Dermis microvascular lymphatic vessel endothelial cell (primary cell): ENCODE measurements at regions not wholly inside any gene's neighbourhood (a gene's known extent, or its start where the extent isn't known, plus 50 kb on each side); places are given as distances from the start of the nearest gene placed in this dataset.

Experiments used
- DNase-seq, 2 donors: peaks; one replicate each; pipeline versions ENCODE4 v3.0.0 to v3.0.0-alpha.2; 2010; ENCODE audit warnings: low read depth in 2 of 2

DNA sequence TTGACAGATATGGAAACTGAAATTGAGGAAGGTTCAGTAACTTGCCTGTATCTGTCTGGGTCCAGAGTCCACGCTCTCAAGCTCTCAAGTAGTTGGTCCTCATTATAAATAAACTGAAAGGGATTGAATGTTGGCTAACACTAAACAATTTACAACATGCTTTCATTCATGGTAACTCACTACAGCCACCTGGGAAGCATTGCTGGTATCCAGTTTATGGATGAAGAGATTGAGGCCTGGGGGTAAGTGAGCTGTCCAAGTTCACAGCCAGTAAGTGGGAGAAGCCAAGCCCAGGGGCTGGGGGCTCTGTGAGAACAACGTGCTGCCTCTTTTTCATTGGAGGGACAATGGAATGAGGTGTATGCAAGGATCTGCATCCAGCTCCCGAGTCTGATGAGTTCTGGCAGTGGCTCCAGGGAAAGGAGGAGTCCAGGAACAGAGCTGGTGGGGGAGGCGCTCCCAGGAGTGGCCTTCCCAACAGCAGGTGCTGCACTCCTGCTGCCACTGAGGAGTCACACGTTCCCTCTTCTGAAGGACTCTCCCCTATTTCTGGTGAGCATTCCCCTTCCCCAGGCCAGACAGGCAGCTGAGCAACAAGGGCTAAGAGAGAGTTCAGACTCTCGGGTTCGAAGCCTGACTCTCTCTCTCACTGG is 175.8 kb downstream of the CSNK2A3 start:
- no peak for DNase-seq

DNA sequence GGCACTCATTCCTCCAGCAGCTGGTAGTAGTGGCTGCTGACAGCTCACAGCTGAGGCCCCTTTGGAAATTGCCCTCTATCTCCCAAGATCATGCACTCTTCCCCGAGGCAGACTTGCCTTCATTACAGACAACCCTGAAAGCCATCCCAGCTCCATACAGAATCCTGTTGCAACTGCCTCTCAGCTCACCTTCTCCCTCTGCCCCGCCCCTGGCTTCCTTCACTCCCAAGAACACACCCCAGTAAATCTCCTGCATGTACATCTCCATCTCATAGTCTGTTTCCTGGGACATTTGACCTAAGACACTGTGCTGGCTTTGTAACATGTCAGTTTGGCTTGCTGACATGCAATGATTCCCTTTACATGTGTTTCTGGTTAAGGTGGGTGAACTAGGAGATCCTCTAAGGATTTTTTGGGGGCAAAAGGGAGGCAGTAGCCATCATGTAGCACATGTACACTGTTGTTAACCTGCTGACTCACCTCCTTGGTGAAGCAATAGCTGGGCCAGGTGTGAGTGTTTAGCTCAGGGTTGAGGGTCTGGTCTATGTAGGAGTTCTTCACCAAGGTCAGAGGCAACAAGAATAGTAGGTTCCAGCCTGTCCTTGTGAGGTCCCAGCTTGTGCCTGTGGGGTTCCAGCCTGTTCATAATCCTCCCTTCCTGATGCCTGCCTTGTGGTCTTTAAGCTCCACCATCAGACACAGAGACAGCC is 179.6 kb downstream of the CSNK2A3 start:
- DNase-seq = no peak

DNA sequence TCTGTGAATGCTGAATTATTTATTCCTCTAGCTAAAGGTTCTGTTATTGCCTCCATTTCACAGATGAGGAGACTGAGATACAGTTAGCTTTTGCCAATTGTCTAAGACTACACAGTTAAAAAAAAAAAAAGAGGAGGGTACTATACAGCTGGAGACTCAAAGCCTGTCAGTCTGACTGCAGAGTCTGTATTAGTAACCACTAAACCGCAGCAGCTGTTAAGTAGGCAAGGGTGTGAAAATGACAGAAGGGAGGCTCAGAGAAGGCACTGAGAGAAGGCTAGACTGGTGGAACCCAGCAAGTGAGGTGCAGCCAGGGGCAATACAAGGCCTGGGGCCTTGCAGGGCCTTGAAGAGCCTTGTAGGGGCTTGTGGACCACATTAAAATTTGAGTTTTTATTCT is 181.2 kb downstream of the CSNK2A3 start:
- DNase-seq = no peak

DNA sequence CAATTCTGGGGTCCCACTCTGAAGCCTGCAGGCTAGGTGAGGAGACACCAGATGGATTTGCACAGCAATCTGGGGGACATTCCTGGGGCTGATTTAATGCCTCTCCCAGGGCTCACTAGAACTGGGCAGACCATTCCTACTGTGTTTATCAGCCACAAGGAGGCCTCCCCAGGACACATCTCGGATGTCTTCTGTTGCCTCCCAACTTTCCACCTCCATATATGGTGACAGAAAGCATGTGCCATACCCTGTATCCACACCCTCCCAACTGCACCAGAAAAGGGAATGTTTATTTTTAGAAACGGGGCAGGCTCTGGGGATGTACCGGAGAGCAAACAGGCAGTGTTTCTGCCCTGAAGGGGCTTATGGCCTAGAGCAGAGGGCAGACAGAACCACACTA is 181.8 kb downstream of the CSNK2A3 start:
- DNase-seq = no peak

DNA sequence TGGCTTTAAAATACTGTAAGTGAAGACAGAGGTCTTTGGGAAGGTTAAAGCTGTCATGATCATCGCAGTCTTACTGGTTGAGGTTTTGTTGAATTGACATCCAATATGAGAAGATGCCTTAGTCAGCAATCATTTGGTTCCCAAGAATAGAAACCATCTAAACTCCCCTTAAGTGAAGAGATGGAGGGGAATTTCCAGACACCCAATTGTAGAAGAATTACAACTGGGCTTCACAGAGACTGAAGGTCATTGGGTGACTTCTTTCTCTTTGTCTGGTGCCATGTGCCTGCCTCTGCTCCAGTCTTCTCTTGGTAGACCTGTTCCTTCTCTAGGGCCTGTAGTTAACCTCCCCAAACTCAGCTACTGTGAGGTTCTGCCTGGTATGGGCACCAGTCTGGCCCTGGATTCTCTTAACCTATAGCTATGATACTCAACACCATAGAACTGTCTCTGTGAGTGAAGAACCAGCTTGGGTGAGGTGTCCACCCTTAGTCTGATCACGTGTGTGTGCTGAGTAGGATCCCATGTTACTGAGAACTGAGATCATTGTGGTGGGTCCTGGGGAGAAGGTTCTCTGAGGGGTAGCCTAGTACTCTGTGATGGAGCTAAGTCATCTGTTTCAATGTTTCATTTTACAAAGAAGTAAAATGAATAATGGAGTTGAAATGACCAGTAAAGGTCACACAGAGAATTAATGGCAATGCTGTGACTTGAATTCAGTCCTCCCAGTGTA is 182.5 kb downstream of the CSNK2A3 start:
- DNase-seq = no peak

DNA sequence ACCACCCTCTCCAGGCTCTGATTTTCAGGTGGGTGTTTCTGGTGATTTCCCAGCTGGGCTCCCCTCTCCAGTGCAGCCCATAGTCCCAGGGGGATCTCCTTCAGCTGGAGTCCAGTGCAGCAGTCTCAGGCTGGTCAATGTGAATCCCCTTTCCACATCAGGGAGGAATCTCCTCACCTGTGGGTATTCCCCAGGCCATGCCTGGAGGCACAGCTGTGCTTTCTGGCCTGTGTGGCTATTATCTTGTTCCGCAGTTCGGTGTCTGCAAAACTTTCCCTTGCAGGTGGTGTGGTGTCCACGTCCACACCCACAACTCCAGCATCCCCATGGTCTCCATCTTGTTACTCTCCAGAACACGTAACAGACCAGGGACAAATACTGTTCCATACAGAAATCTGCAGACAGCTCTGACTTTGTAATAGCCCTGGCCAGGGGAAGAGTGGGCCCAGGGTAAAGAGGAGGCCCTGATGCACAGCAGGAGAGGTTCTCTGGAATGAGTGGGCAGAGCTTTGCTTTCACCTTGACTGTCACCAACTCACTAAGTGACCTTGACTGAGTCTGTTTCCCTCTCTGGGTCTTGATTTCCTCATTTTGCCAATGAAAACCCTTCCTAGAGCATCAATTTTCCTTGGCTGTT is 183.2 kb downstream of the CSNK2A3 start:
- no peak for DNase-seq

DNA sequence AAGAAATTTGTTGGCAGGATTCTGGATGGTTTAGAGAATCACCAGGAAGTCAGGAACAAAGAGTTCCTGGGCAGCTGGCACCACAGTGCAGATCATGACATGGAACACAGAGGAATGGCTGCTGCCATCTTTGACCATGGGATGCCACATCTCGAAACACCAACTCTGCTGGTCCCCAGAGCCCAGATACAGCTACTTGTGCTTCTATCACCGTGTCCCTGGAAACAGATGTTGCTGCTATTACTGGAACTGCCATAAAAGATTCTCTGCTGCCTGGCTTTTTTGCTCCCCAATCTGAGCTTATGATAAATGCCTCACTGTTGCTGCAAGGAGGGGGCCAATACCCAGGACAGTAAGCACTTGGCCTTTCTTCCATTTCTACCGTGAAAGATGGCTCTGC is 185.2 kb downstream of the CSNK2A3 start:
- DNase-seq = no peak

DNA sequence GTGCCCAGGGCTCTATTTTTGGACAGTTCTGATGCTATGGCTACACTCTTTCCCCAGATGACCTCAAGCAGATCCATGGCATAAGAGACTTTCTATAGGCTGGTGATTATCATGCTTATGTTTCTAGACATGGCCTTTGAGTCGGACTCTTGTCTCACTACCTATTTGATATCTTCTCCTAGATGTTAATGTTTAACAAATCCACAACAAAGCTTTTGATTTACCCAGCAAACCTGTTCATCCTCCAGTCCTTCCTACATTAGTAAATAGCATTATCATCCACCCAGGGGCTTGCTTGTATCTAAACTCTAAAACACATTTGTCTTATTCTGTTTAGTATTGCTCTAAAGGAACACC is 188.7 kb downstream of the CSNK2A3 start:
- no peak for DNase-seq

DNA sequence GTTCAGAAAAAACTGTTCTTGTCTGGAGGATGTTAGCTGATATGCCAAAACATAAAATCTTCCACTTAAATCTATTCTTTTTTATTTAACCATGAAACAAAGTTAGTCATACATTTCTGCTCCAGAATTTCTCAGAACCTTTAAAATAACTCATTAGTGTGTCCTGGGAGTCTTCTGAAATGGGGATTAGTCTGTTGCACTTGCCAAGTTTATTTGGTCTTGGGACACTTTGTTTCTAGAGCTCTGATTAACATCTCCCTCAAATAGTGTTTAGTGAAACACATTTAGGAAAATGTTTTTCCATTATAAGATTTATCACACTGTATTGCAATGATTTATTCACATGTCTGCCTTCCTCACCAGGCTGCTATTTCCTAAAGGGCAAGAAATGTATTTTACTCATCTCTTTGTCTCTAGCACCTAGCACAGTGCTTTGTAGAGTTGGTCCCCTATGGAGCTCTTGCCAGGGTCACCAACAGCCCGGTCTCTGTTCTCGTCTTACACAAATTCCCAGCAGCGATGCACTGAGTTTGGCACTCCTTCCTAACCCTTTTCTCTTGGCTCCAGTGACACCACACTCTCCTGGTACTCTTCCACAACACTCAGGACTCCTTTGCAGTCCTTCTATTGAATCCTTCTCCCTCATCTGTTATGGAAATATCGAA is 189.2 kb downstream of the CSNK2A3 start:
- no peak for DNase-seq

DNA sequence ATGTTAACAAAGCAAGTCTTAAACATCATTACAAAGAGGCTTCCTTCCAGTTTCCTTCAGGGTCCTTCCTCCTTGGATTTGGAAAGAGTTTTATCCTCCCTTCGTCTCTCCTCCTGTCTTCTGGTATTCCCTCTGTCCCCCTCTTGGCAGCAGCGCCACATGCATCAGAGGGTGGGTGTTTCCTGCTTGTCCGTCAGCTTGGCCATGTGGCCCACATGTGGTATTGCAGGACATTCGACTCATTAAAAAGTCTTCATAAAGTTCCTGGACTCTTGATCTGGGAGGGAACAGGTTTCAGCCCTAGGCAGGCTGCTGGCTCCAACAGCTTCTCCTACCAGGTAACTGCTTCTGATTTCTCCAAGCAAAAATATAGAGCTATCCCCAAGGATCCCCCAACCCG is 189.8 kb downstream of the CSNK2A3 start:
- DNase-seq = no peak

DNA sequence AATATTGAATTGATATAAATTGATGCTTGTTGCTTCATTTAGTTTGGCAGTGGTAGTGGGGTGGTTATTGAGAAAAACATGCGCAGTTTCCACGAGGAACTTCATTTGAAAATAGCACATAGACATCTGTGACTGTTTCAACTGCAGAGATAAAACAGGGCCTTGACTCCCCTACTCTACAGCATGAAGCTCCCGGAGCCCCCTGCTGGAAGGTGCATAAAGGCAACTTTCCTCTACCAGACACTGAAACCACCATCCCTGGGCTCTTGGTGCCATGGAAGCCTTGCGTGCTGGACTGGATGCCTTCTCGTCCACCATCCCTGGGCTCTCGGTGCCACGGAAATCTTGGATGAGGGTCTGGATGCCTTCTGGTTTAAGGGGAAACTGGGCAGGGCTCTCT is 195.9 kb downstream of the CSNK2A3 start:
- peak; percentile 6 to 29 for DNase-seq

DNA sequence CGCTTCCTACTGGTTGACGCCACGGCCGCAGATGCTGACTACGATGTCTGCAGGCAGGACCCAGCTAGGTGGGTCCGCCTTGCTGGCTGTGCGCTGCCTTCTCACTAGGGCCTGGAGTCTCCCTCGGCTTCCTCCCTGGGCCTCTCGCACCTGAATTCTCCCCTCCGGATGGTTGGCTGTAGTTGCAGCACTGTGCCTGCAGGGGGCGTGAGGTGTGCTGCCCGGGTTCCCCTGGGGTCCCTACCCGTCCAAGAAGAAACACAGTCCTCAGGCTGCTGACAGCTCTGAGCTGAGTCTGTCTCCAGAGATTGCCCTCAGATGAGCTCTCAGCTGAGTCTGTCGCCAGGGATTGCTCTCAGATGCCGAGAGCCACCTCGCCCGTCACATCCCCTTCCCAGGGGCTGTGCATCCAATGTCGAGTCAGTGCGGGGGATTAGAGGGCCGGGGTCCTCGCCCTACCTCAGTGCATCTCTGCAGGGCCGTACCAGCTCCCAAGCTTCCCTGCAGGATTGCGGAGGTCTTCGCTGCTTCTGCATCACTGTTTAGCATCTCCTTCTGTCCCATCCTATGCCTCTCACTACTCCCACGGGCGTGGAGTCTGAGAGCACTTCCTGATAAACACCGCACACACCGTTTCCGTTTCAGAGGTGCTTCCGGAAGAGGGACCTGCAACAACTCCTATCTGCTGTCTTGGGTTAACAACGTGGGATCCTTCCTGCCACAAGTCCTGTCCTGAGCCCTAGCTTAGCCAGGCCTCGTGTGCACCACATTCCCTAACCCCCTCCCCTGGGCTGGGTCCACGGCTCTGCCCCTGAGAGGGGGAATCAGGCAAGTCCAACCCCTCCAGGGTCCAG is 196.9 kb downstream of the CSNK2A3 start:
- no peak for DNase-seq

DNA sequence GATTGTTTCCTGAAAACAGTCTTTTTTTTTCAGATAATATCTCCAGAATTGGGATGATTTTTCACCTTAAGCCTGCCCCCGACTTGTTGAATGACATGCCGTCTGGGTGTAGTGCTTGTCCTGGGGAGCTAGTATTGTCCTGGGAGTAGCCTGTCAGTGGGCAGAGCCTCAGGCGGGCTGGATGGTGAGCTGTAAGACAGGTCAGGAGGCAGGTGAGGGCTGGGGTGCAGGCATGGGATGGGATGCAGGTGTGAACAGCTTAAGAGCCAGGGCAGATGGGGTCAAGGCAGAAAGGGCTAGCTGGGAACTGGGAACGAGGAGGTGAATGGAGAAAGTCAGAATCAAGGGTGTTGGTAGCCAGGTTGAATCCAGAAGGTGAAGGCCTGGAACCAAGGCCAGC is 200.2 kb downstream of the CSNK2A3 start:
- no peak for DNase-seq

DNA sequence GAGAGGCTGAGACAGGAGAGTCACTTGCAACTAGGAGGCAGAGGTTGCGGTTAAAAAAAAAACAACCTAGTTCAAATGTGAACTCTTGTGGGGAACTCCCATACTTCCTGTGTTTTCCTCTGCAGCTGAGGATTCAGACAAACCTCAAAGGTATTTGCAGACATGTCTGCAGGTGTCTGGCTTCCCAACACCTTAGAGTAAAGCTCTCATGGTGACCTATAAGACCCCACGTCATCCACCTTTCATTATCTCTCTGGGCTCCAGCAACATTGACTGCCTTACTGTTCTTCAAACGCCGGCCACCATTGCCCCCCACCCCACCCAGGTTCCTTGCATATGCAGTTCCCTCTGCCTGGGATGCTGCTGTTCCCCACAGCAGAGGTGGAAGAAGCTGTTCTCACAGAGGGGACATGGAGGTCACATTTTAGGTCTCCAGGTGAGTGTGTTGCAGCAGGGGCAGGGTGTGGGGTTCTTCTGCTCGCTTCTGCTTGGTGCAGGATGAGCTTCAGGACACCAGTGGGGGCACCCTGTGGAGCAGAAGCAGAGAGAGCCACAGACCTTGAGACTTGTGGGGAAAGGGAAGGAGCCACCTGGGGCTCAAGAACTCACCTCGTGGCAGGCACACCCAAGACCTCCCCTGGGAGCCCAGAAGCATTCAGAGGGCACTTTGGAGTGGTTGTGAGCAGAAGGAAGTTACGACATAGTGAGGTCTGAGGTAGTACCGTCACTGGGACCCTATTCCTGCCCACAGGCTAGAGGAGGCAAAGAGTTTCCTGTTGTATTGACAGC is 203.2 kb downstream of the CSNK2A3 start:
- no peak for DNase-seq

DNA sequence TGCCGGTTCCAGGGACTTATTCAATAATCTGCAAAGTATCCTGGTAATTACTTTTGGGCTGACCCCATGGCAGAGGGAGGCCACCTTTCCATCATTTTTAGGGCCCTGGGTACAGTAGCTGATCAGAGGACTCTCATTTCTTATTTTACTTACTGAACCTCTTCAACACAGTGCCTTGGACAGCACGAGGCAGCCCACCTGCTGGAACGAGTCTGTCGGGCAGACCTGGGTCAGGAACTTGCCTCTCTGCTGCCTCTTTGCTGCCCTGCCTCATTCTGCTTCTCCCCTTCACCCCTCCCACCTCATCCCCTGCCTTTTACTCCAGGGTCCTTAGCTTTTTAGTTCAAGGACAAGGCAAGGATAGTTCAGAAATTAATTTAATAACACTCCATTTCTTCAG is 204.5 kb downstream of the CSNK2A3 start:
- DNase-seq = no peak

DNA sequence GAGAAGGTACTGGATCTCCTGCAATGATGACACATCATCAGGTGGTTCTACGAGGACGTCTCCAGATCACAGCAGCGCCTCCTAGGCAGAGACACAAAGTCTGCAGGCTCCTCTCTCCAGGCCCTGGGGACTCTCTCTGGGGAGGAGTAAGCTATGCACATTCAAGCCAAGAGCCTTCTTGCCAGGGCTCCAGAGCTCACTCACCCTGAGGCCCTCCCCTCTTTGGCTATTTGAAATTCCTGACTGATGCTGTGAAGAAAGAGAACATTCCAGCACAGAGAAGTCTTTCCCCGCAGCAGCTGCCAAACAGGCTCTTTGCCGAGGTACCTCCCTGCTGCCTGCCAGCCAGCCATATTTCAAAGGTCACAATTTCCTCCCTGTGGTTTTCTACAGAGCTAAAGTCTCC is 204.9 kb downstream of the CSNK2A3 start:
- DNase-seq = no peak

DNA sequence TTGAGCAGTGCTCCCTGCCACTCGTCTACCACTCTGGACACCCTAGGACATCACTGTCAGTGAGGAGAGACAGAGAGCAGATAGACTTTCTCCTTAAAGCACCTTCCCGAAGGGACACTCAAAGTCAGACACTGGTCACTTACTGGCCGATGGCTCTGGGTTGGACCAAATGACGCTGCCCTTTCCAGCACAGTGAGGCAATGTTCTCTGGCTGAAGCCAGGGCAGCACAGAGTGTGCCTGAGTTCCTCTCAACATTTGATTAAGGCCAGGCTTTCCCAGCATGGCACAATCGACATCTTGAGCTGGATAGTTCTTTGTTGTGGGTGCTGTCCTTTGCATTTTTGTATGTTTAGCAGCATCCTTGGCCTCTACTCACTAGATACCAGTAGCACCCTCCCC is 206.2 kb downstream of the CSNK2A3 start:
- no peak for DNase-seq

DNA sequence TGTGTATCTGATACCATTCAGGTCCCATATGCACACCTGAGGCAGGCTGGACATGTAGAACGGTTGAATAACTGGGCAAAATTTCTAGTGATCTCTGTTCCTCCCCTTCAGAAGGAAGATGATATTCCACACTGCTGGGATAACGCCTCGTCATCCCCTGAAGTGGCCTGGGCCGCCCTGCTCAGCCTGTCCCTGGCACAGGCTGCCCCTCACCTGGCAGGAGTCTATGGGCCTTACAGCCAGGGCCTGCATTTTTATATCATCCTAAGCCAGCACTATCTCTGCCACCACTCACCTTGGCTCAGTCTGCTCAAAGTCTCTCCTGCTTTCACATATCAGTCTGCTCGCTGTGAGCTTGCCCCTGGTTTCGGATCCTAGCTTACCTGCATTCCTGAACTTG is 209.2 kb downstream of the CSNK2A3 start:
- no peak for DNase-seq

DNA sequence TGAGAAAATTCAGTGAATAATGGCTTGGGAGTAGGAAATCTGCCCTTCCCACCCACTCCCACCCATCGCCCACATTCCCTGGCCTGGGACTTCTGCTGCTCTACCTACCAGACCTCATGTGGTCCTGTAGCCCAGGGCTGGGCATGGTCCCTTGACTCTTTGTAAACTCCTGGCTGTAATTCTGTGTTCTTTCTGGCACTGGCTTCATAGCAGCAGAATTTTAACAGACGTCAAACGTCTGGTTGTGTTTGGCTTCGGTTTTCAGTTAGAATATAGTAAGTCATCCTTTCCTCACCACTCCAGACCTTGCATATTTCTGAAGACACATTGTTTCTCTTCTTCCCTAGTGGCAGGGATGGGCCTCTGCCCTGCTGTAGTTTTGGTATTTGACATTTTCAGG is 210.6 kb downstream of the CSNK2A3 start:
- no peak for DNase-seq

DNA sequence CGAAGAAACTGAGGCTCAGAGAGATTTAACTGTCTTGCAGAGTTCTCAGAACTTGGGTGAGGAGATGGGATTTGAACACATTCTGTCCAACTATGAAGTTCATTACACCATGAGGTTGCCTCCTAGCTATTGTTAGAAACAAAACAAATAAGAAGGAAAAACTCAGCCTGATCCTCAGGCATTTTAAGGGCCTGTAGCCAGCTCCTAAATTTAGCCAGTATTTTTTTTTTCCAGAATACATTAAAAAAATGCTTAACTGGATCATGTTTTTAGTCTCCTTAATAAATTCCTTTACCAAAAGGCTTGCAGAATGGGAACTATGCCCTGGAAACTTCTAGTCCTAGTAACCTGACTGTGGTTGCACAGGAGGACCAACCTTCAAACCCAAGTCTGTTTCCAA is 212.0 kb downstream of the CSNK2A3 start:
- no peak for DNase-seq
